SU-DHL-6 (cell line): ENCODE measurements at regions not wholly inside any gene's neighbourhood (a gene's known extent, or its start where the extent isn't known, plus 50 kb on each side); places are given as distances from the start of the nearest gene placed in this dataset.

Experiments used
- H2AFZ ChIP-seq: fragments of 200-600 bp; sonication (generic); 2 replicates; pipeline ENCODE4 v1.6.1; 2014; ENCODE audit warnings: low read depth, mild to moderate bottlenecking, moderate library complexity, mixed read lengths, antibody characterized with exemption, low read length; ENCODE audit not compliant: severe bottlenecking
- H3F3A ChIP-seq: fragments of 200-600 bp; shearing (Covaris generic); 2 replicates; pipeline ENCODE4 v1.6.0; 2016; ENCODE audit warnings: antibody characterized with exemption, mild to moderate bottlenecking; ENCODE audit not compliant: insufficient read depth
- H3K27ac ChIP-seq: fragments of 200-600 bp; sonication (generic); 2 replicates; pipeline ENCODE4 v1.5.1; 2016; ENCODE audit warnings: low read depth, mild to moderate bottlenecking, low read length, moderate library complexity, mixed read lengths
- H3K27me3 ChIP-seq: fragments of 200-600 bp; sonication (generic), shearing (Covaris generic); 2 replicates; pipeline ENCODE4 v1.6.0; 2014; ENCODE audit warnings: mild to moderate bottlenecking, low read length
- H3K36me3 ChIP-seq: fragments of 200-600 bp; sonication (generic); 2 replicates; pipeline ENCODE4 v1.6.1; 2014; ENCODE audit warnings: mild to moderate bottlenecking, low read length, mixed read lengths
- H3K4me2 ChIP-seq: fragments of 300-600, 200-600 bp; shearing (Covaris generic), sonication (generic); 2 replicates; pipeline ENCODE4 v1.6.0; 2014; ENCODE audit warnings: low read length, low read depth, mild to moderate bottlenecking; ENCODE audit not compliant: poor library complexity, severe bottlenecking
- H3K4me3 ChIP-seq: fragments of 200-600 bp; sonication (generic); 2 replicates; pipeline ENCODE4 v1.5.1; 2014; ENCODE audit warnings: antibody characterized with exemption, low read length, mild to moderate bottlenecking, mixed read lengths; ENCODE audit not compliant: insufficient read depth, poor library complexity, severe bottlenecking
- H3K79me2 ChIP-seq: fragments of 200-600 bp; sonication (generic); 2 replicates; pipeline ENCODE4 v1.6.1; 2014; ENCODE audit warnings: mild to moderate bottlenecking, low read length, moderate library complexity; ENCODE audit not compliant: insufficient read depth
- H3K9ac ChIP-seq: fragments of 200-600 bp; sonication (generic); 2 replicates; pipeline ENCODE4 v1.7.0; 2014; ENCODE audit warnings: mild to moderate bottlenecking, low read length
- H3K9me2 ChIP-seq: fragments of 200-600 bp; sonication (generic); replicated peaks from 2 replicates; pipeline ENCODE4 v1.6.1; 2014; ENCODE audit warnings: low read length; ENCODE audit not compliant: insufficient read depth
- H3K9me3 ChIP-seq: fragments of 200-600 bp; sonication (generic); 2 replicates; pipeline ENCODE4 v1.6.1; 2014; ENCODE audit warnings: low read length, mixed read lengths; ENCODE audit not compliant: insufficient read depth
- H4K20me1 ChIP-seq: fragments of 200-600 bp; sonication (generic); 2 replicates; pipeline ENCODE4 v1.6.1; 2014; ENCODE audit warnings: low read depth, mild to moderate bottlenecking, antibody characterized with exemption, low read length, moderate library complexity, mixed read lengths
- CTCF ChIP-seq: fragments of 200-600 bp; sonication (generic); IDR thresholded peaks from one replicate; pipeline ENCODE4 v1.5.1; 2017; ENCODE audit warnings: antibody characterized with exemption, mild to moderate bottlenecking, low read length, moderate library complexity; ENCODE audit not compliant: insufficient read depth, poor library complexity, severe bottlenecking
- EZH2phosphoT487 ChIP-seq: fragments of 200-600 bp; sonication (generic), shearing (Covaris generic); conservative IDR thresholded peaks from 2 replicates; pipeline ENCODE4 v1.6.1; 2018; ENCODE audit warnings: mild to moderate bottlenecking, antibody characterized with exemption, low read length, moderate library complexity, mixed read lengths

DNA sequence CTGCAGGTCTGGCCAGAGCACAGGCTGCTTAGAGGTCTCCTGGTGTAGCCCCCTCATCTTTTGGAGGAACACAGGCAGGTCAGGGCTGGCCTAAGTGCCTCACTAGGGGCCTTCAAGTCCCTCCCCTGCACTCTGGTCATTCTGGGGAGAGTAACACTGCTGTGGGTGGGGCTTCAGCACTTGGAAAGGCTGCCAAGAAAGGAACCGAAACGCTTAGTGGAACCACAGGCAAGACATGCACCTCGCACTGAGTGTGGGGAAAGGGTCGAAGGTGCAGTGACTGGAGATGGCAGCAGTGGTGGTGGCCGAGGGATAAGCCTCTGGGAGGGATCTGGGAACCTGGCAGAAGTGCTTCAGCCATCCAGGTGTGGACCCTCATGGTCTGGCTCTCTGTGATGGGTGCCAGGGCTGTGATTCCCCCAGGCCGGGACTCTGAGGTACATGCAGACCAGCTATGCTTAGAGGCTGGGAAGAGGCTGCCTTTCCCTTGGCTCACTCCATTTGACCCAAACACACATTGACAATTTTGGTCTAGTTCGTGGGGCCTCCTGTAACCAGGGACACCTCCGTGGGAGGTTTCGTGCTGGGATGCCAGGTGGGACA lies 182.9 kb upstream of the CSF3R start:
- H3K36me3 ChIP-seq, result no peaks in the 10 kb centered on the region
- H3K9ac ChIP-seq, result no peak overlapping the region
- H3F3A ChIP-seq, result no peaks in the 10 kb centered on the region
- no peaks in the 10 kb centered on the region for H3K9me2 ChIP-seq
- no peak for TF ChIP-seq EZH2phosphoT487
- TF ChIP-seq CTCF, result no peak
- no peak overlapping the region for H3K4me3 ChIP-seq
- H3K79me2 ChIP-seq, result no peaks in the 10 kb centered on the region
- no peak overlapping the region for H3K4me2 ChIP-seq
- H3K9me3 ChIP-seq, result no peaks in the 10 kb centered on the region
- H3K27ac ChIP-seq, result no peak overlapping the region
- no peak overlapping the region for H2AFZ ChIP-seq
- H3K27me3 ChIP-seq, result no peaks in the 10 kb centered on the region
- H4K20me1 ChIP-seq, result no peaks in the 10 kb centered on the region

DNA sequence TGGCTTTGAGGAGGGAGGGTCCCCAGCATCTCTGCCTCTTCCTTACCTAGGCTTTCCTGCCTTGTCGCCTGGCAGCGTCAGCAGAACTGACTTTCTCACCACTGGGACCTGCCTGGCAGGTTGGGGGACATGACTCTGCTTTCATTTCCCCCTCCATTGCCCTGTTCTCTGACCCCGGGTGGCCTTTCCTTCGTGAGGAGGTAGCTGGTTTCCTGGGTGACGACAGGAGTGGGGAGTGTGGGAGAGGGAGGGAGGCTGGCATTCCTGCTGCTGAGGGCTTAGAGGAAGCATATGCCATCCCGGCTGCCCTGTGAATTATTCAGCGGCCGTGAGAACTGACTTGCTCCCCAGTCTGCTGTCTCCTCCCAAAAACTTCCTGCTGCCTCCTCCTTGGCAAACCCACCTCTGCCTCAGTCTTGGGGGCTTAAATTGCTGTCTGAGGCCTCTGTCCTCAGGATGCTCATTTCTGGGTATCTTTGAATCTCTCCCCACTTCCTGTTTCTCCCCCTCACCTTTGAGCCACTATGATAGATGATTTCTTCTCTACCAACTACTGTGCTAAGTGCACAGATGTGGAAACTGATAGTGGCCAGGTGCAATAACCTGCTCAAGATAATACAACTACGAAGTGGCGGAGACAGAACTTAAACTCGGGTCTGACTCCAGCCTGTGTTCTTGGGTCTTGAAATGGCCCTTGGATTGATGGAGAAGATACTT lies 182.0 kb upstream of the CSF3R start:
- Histone ChIP-seq H3K4me3 (no peak overlapping the region), H3K4me2 (no peak overlapping the region), H2AFZ (no peak overlapping the region), H3K9ac (no peak overlapping the region), H4K20me1 (no peaks in the 10 kb centered on the region), H3K27ac (no peak overlapping the region), H3K79me2 (no peaks in the 10 kb centered on the region), H3K27me3 (no peaks in the 10 kb centered on the region), H3K9me2 (no peaks in the 10 kb centered on the region), H3K9me3 (no peaks in the 10 kb centered on the region), H3F3A (no peaks in the 10 kb centered on the region), H3K36me3 (no peaks in the 10 kb centered on the region)
- no peak for TF ChIP-seq CTCF
- no peak for TF ChIP-seq EZH2phosphoT487

DNA sequence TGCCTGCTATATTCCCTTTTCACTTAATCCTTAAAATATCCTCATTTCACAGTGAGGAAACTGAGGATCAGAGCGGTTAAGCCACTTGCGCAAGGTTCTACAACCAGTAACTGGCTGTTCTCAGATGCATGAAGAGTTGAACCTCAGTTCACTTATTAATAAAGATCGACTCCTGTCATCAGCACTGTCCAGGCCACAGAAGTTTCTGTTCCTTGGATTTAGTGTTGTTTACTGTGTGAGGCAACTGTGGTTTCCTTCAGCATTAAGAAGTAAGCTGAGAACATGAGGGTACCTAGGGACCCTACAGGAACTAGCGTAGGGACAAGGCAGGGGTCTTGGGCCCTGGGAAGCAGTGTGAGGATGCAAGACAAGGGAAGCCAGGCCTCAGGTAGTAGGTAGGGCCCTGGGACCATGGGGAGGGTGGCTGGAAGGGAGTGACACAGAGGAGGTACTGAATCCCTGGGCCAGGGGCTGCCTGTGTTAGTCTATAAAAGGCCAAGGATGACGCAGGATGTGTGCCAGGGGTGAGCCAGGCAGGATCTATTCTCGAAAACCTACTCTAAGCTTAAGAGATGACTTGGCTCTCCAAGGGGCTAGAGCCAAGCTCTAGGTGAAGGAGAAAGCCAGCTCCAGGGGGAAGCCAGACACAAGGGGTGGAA lies 181.2 kb upstream of the CSF3R start:
- no peak overlapping the region for H3K9ac ChIP-seq

More for the DNA sequence above, 181.2 kb upstream of the CSF3R start:
- TF ChIP-seq CTCF, result no peak
- Histone ChIP-seq H4K20me1 (no peaks in the 10 kb centered on the region), H3K4me3 (no peak overlapping the region), H3K27me3 (no peaks in the 10 kb centered on the region), H3F3A (no peaks in the 10 kb centered on the region), H3K9me2 (no peaks in the 10 kb centered on the region), H3K36me3 (no peaks in the 10 kb centered on the region), H3K27ac (no peak overlapping the region), H3K9me3 (no peaks in the 10 kb centered on the region), H3K79me2 (no peaks in the 10 kb centered on the region), H3K4me2 (no peak overlapping the region), H2AFZ (no peak overlapping the region)
